SK-N-SH (cell line): ENCODE measurements at regions not wholly inside any gene's neighbourhood (a gene's known extent, or its start where the extent isn't known, plus 50 kb on each side); places are given as distances from the start of the nearest gene placed in this dataset.

Experiments
- CTCF ChIA-PET: fragments of 300-600, 350-600 bp; formaldehyde crosslinking; extraction: SDS; loops from one replicate; lab custom pipeline; 2021; lab: Yijun Ruan, JAX
- POLR2A ChIA-PET: fragments of 350-600 bp; sonication (Branson Sonifier 250); formaldehyde crosslinking; extraction: SDS; loops from one replicate; lab custom pipeline; 2020; ENCODE audit warnings: antibody characterized with exemption, inconsistent platforms; lab: Yijun Ruan, JAX
- DNase-seq: peaks from one replicate; pipeline ENCODE4 v3.0.0; 2012
- H2AFZ ChIP-seq: fragments of 200-600 bp; sonication (generic); 2 replicates; pipeline ENCODE4 v1.8.1; 2016; ENCODE audit warnings: antibody characterized with exemption, mild to moderate bottlenecking, low read depth
- H3F3A ChIP-seq: fragments of 200-600 bp; sonication (generic); replicated peaks from 2 replicates; pipeline ENCODE3; 2016; ENCODE audit warnings: antibody characterized with exemption, mild to moderate bottlenecking; ENCODE audit not compliant: insufficient read depth
- H3K27ac ChIP-seq, 2 experiments: fragments of 200-500 bp in 1 of 2; fragments of 200-600 bp in 1 of 2; sonication (Bioruptor generic) in 1 of 2; sonication (generic), shearing (Covaris generic) in 1 of 2; 2 replicates each; pipeline versions ENCODE4 v1.5.1 to v1.6.1; 2014 to 2016; ENCODE audit warnings: low read depth in 2 of 2, inconsistent platforms in 1 of 2, low read length in 1 of 2, mild to moderate bottlenecking in 1 of 2, mixed read lengths in 1 of 2
- H3K27me3 ChIP-seq: fragments of 200-600 bp; sonication (generic), shearing (Covaris generic); 2 replicates; pipeline ENCODE4 v1.6.1; 2016; ENCODE audit warnings: mixed run types; ENCODE audit not compliant: insufficient read depth
- H3K36me3 ChIP-seq, 2 experiments: fragments of 200-500 bp in 1 of 2; fragments of 200-600 bp in 1 of 2; sonication (Bioruptor generic) in 1 of 2; sonication (generic) in 1 of 2; replicated peaks in 1 of 2; 2 replicates each; pipeline versions ENCODE3 to v1.5.1; 2014 to 2016; ENCODE audit warnings: low read length in 1 of 2, mild to moderate bottlenecking in 1 of 2; ENCODE audit not compliant: insufficient read depth in 2 of 2, control insufficient read depth in 1 of 2
- H3K4me1 ChIP-seq, 2 experiments: fragments of 200-500 bp in 1 of 2; fragments of 200-600 bp in 1 of 2; sonication (Bioruptor generic) in 1 of 2; sonication (generic), shearing (Covaris generic) in 1 of 2; 2 replicates each; pipeline versions ENCODE4 v1.5.1 to v1.6.1; 2014 to 2016; ENCODE audit warnings: low read depth in 1 of 2, low read length in 1 of 2, mixed run types in 1 of 2; ENCODE audit not compliant: insufficient read depth in 2 of 2, control insufficient read depth in 1 of 2
- H3K4me2 ChIP-seq: fragments of 200-600 bp; sonication (generic), shearing (Covaris generic); 2 replicates; pipeline ENCODE4 v1.6.1; 2017; ENCODE audit warnings: mixed run types
- H3K4me3 ChIP-seq, 2 experiments: fragments of 200-500 bp in 1 of 2; fragments of 200-600 bp in 1 of 2; sonication (Bioruptor generic) in 1 of 2; sonication (generic), shearing (Covaris generic) in 1 of 2; 2 replicates each; pipeline versions ENCODE4 v1.5.1 to v1.8.1; 2014 to 2016; ENCODE audit warnings: low read depth in 2 of 2, inconsistent platforms in 1 of 2, low read length in 1 of 2, mild to moderate bottlenecking in 1 of 2, mixed read lengths in 1 of 2, moderate library complexity in 1 of 2
- H3K79me2 ChIP-seq: fragments of 200-600 bp; sonication (generic); 2 replicates; pipeline ENCODE4 v1.8.1; 2017; ENCODE audit warnings: mild to moderate bottlenecking; ENCODE audit not compliant: insufficient read depth
- H3K9ac ChIP-seq: fragments of 200-600 bp; sonication (generic); 2 replicates; pipeline ENCODE4 v1.6.1; 2017; ENCODE audit warnings: mixed run types
- H3K9me2 ChIP-seq: fragments of 200-600 bp; sonication (generic); 2 replicates; pipeline ENCODE4 v1.6.1; 2017; ENCODE audit warnings: mixed run types
- H3K9me3 ChIP-seq: fragments of 200-600 bp; sonication (generic); 2 replicates; pipeline ENCODE4 v1.6.1; 2017; ENCODE audit warnings: mixed run types, mild to moderate bottlenecking, moderate library complexity
- H4K20me1 ChIP-seq: fragments of 200-600 bp; sonication (generic); 2 replicates; pipeline ENCODE4 v1.6.1; 2017; ENCODE audit warnings: mild to moderate bottlenecking, mixed run types; ENCODE audit not compliant: insufficient read depth
- EZH2phosphoT487 ChIP-seq: fragments of 200-600 bp; sonication (generic); IDR thresholded peaks from 2 replicates; pipeline ENCODE4 v1.6.1; 2017; ENCODE audit warnings: low read depth, mixed run types, mild to moderate bottlenecking, antibody characterized with exemption, moderate library complexity, borderline replicate concordance
- FOSL2 ChIP-seq: IDR thresholded peaks from 2 replicates; pipeline ENCODE4 v1.4.0; 2012; ENCODE audit warnings: low read depth, mild to moderate bottlenecking, moderate library complexity, borderline replicate concordance
- FOXM1 ChIP-seq: IDR thresholded peaks from 2 replicates; pipeline ENCODE4 v1.4.0; 2012; ENCODE audit warnings: low read depth, mild to moderate bottlenecking
- GABPA ChIP-seq: IDR thresholded peaks from 2 replicates; pipeline ENCODE4 v1.4.0; 2012; ENCODE audit warnings: low read depth, mild to moderate bottlenecking
- NRF1 ChIP-seq: IDR thresholded peaks from 2 replicates; pipeline ENCODE4 v1.6.1; 2012; ENCODE audit warnings: low read depth, mild to moderate bottlenecking, low read length
- RCOR1 ChIP-seq: fragments of 150-350 bp; IDR thresholded peaks from 2 replicates; pipeline ENCODE4 v1.6.1; 2017; ENCODE audit warnings: antibody characterized with exemption, low read length
- RFX5 ChIP-seq: IDR thresholded peaks from 2 replicates; pipeline ENCODE4 v1.6.1; 2012; ENCODE audit warnings: mild to moderate bottlenecking, improper control_type of control experiment, low read length
- TCF12 ChIP-seq: IDR thresholded peaks from 2 replicates; pipeline ENCODE4 v1.4.0; 2012
- TEAD4 ChIP-seq: IDR thresholded peaks from 2 replicates; pipeline ENCODE4 v1.4.0; 2012; ENCODE audit warnings: mild to moderate bottlenecking, borderline replicate concordance; ENCODE audit not compliant: insufficient read depth
- ZBTB33 ChIP-seq: IDR thresholded peaks from 2 replicates; pipeline ENCODE4 v1.4.0; 2012; ENCODE audit warnings: low read depth, borderline replicate concordance
- WGBS: methylation state at CpG from one replicate; pipeline ENCODE4 v1.1.6; 2017; ENCODE audit warnings: low lambda C conversion rate; 5-methylcytosine and 5-hydroxymethylcytosine counted together
- TF ChIP-seq, protein P1 (sequence below): fragments of 150-350 bp; IDR thresholded peaks from 2 replicates; pipeline ENCODE4 v1.6.1; 2016; ENCODE audit warnings: mild to moderate bottlenecking, low read depth, low read length

DNA sequence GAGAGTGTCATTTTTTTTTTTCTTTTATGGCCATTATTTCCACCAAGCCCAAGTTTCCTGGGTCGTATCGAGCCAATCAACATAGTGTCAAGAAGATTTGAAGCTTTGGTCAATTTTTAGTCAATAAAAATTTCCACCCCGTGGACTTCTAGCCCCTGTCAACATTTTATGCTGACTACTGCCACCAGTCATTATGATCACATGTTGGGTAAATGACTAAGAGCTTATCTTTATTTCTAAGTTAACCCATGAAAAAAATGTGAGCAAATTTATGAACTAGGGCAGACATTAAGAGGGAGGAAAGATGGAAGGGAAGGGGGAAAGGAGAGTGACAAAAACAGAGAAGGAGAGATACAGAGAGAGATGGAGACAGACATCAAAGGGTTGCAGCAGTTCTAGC is 143.5 kb upstream of the ALDH1B1 start:
- no peak overlapping the region for H3K4me2 ChIP-seq
- CTCF ChIA-PET = no interaction called here
- H3K9me3 ChIP-seq = no peaks in the 10 kb centered on the region
- peaks cover 0 to 12% of the 10 kb centered on the region in 2 experiments; a peak in 1 of 4 replicates for H3K4me1 ChIP-seq
- WGBS = 44% methylated on average over 3 of the region's 3 CpGs
- no peak overlapping the region for H3K4me3 ChIP-seq
- no peak overlapping the region for H3K27ac ChIP-seq
- H4K20me1 ChIP-seq = no peaks in the 10 kb centered on the region
- H3K36me3 ChIP-seq = no peaks in the 10 kb centered on the region
- TF ChIP-seq RFX5 (no peak), GABPA (no peak), NRF1 (no peak), ZBTB33 (no peak), RCOR1 (no peak), TCF12 (no peak), FOXM1 (no peak), TEAD4 (no peak), EZH2phosphoT487 (no peak)
- no peaks in the 10 kb centered on the region for H3K79me2 ChIP-seq
- H3F3A ChIP-seq = no peaks in the 10 kb centered on the region
- no peaks in the 10 kb centered on the region for H3K9me2 ChIP-seq
- H3K27me3 ChIP-seq = no peaks in the 10 kb centered on the region; the same call in 1 of the 2 replicates
- H2AFZ ChIP-seq = no peak overlapping the region
- POLR2A ChIA-PET = no interaction called here
- no peak for DNase-seq
- no peak overlapping the region for H3K9ac ChIP-seq

DNA sequence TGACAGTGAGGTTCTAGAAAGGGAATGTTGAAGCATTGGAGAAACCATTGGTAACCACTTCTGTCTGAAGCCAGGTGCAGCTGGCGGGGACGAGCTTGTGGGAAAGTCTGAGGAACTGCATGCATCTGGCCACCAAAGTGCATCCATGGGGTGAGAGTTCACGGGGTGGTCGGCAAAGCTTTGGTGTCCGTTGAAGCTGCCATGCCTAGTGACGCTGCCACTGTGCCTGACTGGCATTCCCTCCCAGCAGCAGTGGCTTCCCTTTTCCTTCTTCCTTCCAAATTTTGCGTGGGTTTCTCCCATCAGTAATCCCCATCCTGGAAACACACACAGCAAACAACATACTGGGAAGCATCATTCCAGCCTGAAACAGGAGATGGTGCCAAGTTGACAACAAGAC is 145.7 kb upstream of the ALDH1B1 start:
- no peak overlapping the region for H3K9ac ChIP-seq
- no peaks in the 10 kb centered on the region for H4K20me1 ChIP-seq
- H3F3A ChIP-seq = no peaks in the 10 kb centered on the region
- no peak for DNase-seq
- H3K36me3 ChIP-seq = no peaks in the 10 kb centered on the region
- H3K9me3 ChIP-seq = no peaks in the 10 kb centered on the region
- no peaks in the 10 kb centered on the region; the same call in 1 of the 2 replicates for H3K27me3 ChIP-seq
- ChIA-PET CTCF (interaction anchor here (0.9 to 3.0 kb wide), 3 partner anchors 12 to 87 kb away, joined by 3 to 7 read pairs (median 3); no protein-coding TSS in a partner anchor), POLR2A (no interaction called here)
- no peak overlapping the region for H3K4me3 ChIP-seq
- TF ChIP-seq, protein P1, sequence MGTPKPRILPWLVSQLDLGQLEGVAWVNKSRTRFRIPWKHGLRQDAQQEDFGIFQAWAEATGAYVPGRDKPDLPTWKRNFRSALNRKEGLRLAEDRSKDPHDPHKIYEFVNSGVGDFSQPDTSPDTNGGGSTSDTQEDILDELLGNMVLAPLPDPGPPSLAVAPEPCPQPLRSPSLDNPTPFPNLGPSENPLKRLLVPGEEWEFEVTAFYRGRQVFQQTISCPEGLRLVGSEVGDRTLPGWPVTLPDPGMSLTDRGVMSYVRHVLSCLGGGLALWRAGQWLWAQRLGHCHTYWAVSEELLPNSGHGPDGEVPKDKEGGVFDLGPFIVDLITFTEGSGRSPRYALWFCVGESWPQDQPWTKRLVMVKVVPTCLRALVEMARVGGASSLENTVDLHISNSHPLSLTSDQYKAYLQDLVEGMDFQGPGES = no peak
- no peak for TF ChIP-seq FOSL2
- WGBS = 51% methylated on average over 7 of the region's 7 CpGs
- H2AFZ ChIP-seq = no peak overlapping the region
- H3K9me2 ChIP-seq = no peaks in the 10 kb centered on the region
- H3K4me1 ChIP-seq = peaks cover 0 to 14% of the 10 kb centered on the region in 2 experiments; a peak in 2 of 4 replicates
- no peak overlapping the region for H3K27ac ChIP-seq
- H3K79me2 ChIP-seq = no peaks in the 10 kb centered on the region
- H3K4me2 ChIP-seq = no peak overlapping the region
